Skeletal muscle tissue (tissue), 3 donors: ENCODE measurements at regions not wholly inside any gene's neighbourhood (a gene's known extent, or its start where the extent isn't known, plus 50 kb on each side); places are given as distances from the start of the nearest gene placed in this dataset.

Source experiments
- H3K27ac ChIP-seq: one replicate; pipeline ENCODE4 v1.7.0; 2013; ENCODE audit warnings: mild to moderate bottlenecking, low read depth, low read length, inconsistent platforms
- H3K27me3 ChIP-seq, 3 donors: one replicate each; pipeline ENCODE4 v1.7.0; 2013; ENCODE audit warnings: low read length in 3 of 3; ENCODE audit not compliant: control insufficient read depth in 3 of 3, insufficient read depth in 3 of 3
- H3K36me3 ChIP-seq, 3 donors: one replicate each; pipeline ENCODE4 v1.7.0; 2013; ENCODE audit warnings: low read length in 3 of 3; ENCODE audit not compliant: control insufficient read depth in 3 of 3, insufficient read depth in 3 of 3
- H3K4me1 ChIP-seq, 3 donors: one replicate each; pipeline ENCODE4 v1.7.0; 2013; ENCODE audit warnings: low read length in 3 of 3, mild to moderate bottlenecking in 3 of 3; ENCODE audit not compliant: control insufficient read depth in 3 of 3, insufficient read depth in 3 of 3
- H3K4me3 ChIP-seq, 3 donors: one replicate each; pipeline ENCODE4 v1.7.0; 2013; ENCODE audit warnings: low read length in 3 of 3
- H3K9ac ChIP-seq, 3 donors: one replicate each; pipeline ENCODE4 v1.7.0; 2013; ENCODE audit warnings: low read length in 3 of 3, mild to moderate bottlenecking in 3 of 3, moderate library complexity in 2 of 3, low read depth in 1 of 3
- H3K9me3 ChIP-seq, 3 donors: one replicate each; pipeline ENCODE4 v1.7.0; 2013; ENCODE audit warnings: low read length in 3 of 3; ENCODE audit not compliant: control insufficient read depth in 3 of 3
- donor health status: Osteomylitis.

DNA sequence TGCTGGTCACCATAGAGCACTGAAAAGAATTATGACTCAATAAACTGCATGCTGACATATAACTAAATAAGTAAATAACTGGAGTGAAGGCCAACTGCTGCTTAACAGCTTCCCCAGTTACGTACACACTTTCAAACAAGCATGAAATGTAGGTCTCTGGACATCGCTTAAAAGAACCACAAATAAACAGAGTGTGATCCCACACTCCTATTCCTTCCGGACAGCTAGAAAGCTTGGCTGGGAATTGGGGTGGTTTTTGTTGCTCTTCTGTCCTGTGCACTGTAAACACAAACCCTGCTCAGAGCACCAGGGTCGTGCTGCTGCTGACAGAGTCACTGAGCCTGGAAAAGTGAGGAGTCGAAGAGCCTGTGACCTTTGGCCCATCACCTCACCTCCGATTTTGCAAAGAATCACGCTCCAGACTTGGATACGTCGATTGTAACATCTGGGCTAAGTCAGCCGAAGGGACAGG lies 162.7 kb upstream of the NT5C1B start:
- Histone ChIP-seq H3K9ac (peak overlapping the region in 1 of 3 donors; percentile 25), H3K9me3 (no peaks in the 10 kb centered on the region), H3K4me3 (peak overlapping the region in 1 of 3 donors; percentile 4), H3K4me1 (peaks cover 11 to 18% (median 17%) of the 10 kb centered on the region in 3 donors), H3K27ac (no peak overlapping the region), H3K27me3 (no peaks in the 10 kb centered on the region), H3K36me3 (no peaks in the 10 kb centered on the region)

DNA sequence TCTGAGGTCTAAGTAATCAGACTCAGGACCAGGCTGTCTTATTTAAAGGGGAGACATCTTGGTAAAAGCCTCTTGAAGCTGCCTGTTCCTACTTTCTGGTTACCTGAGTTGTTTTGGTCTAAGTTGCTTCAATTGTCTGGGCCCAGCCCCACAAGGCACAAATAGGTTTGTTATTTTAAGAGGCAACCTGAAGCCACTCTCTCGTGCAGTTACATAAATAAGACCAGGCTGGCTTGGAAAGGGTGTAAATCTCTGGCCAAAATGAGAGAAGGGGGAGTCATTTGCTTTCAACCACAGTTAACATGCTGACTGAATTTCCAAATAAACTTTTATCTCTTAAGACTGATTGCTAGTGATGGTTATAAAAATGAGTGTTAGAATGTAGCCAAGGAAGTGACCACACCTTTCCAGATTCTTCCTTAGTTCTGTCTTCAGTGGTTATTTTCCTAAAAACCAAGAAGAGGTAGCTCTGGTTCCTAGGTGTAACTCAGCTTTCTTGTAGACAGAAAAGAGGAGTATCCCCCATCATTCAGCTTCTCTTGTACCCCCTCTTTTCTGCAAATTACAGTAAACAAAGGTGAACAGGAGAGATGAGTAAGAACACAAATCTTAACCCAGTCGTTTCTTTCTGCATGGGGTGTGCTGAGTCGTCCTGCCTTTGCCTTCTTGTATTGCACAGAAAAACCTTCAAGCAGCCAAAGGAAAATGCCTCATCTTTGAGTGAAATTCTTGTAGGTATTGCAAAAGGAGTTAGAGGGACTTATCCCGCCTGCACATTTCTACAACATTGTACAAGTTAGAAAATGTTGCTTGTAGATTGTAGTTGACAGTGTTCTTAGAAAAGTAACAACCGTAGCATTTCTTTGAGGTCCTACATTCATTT lies 161.5 kb upstream of the NT5C1B start:
- Histone ChIP-seq H3K9me3 (no peaks in the 10 kb centered on the region), H3K9ac (peak overlapping the region in 1 of 3 donors; percentile 8), H3K27me3 (no peaks in the 10 kb centered on the region), H3K27ac (no peak overlapping the region), H3K36me3 (no peaks in the 10 kb centered on the region), H3K4me1 (peaks cover 11 to 18% (median 17%) of the 10 kb centered on the region in 3 donors), H3K4me3 (no peak overlapping the region)

DNA sequence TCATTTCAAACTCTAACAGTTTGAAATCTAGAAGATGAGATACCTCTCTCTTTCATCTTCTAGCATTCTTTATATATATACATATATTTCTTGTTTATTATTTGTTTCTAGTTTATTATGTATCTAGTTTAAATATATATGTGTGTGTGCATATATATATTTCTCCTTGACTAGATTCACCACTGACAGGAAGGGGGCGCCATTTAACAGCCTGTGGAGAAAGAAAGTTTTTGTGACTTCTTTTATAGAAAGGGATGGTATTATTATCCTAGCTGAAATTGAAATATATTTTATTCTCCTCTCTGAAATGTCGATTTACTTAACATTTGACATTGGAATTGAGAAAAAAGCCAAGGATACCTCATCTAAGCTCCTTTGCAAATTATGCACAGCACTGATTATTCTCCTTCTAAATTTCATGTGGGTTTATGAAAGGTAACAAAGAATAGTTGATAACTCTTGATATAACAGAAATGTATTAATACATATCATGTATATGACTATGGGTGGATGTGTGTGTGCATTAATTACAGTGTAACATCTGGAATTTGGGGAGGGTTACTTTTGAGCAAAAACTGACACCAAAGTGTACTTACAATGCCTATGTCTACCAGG lies 160.7 kb upstream of the NT5C1B start:
- Histone ChIP-seq H3K9ac (no peak overlapping the region), H3K4me3 (no peak overlapping the region), H3K9me3 (no peaks in the 10 kb centered on the region), H3K27me3 (no peaks in the 10 kb centered on the region), H3K27ac (no peak overlapping the region), H3K36me3 (no peaks in the 10 kb centered on the region), H3K4me1 (peaks cover 11 to 18% (median 17%) of the 10 kb centered on the region in 3 donors)

DNA sequence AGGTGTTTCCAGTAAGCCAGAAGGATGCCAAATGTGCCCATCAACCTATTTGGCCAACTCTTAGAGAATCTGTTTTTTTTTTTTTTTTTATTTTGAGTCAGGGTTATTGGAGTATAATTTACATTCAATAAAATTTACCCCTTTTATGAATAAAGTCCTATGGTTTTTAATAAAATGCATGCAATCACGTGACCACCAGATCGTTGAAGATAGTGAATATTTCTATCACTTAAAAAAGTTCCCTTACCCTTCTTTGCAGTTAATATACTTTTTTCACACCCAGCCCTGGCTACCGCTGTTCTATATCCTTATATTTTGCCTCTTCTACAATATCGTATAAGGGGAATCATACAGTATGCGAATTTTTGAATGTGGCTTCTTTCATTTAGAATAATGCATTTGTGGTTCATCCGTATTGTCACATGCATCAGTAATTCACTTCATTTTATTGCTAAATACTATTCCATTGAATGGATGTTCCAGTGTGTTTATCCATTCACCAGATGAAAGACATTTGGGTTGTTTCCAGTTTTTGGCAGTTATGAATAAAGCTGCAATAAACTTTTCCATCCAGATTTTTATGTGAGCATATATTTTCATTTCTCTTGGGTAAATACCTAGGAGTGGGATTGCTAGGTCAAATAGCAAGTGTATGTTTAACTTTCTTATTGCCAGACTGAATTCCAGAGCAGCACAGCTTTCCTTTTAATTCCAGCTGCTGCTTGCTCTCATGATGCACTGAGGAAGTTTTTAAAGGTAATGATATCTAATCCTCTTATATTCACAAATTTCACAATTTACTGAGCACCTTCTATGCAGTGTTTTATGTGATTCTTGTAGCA lies 156.3 kb upstream of the NT5C1B start:
- H3K27me3 ChIP-seq = no peaks in the 10 kb centered on the region
- H3K4me1 ChIP-seq = peaks cover 4 to 5% (median 4%) of the 10 kb centered on the region in 3 donors
- no peak overlapping the region for H3K9ac ChIP-seq
- H3K4me3 ChIP-seq = no peak overlapping the region
- no peak overlapping the region for H3K27ac ChIP-seq
- H3K9me3 ChIP-seq = no peaks in the 10 kb centered on the region
- H3K36me3 ChIP-seq = no peaks in the 10 kb centered on the region

DNA sequence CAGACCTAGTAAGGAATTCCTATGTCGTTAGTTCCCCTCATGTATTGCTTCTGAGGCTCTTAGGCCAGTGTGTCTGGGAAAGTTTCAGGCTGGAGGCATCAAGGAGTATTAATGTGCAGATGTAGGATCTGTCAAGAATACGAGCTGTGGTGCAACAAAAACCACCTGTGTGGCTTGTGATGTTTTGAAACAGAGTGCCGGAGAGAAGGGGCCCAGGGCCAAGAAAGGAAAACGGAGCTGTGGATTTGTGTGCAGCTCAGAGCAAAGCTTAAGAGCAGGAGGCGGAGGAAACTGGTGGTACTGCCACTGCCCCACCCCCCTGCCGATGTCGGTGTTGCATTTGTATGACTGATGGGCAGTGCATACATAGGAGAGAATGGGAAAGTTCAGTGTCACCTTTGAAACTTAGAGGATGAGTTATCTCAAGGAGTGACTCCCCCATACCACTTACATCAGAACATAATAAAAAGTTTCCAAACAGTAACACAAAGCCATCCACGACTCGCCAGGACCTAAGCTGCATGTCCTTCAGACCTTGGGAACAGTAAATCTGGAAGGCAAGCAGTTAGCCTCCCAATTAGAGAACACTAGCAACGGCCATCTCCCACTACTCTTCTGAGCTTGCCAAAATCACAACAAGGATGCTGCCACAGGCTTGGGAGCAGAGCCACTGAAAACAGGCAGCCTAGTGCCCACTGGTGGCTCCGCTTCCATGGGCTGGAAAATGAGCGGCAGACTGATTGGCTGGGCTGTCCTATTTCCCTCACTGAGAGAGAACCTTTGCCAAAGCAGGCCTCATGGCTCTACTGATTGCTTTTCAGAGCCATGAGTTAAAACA lies 152.7 kb upstream of the NT5C1B start:
- Histone ChIP-seq H3K9me3 (no peaks in the 10 kb centered on the region), H3K4me1 (no peaks in the 10 kb centered on the region), H3K9ac (no peak overlapping the region), H3K27ac (no peak overlapping the region), H3K27me3 (no peaks in the 10 kb centered on the region), H3K36me3 (no peaks in the 10 kb centered on the region), H3K4me3 (no peak overlapping the region)

DNA sequence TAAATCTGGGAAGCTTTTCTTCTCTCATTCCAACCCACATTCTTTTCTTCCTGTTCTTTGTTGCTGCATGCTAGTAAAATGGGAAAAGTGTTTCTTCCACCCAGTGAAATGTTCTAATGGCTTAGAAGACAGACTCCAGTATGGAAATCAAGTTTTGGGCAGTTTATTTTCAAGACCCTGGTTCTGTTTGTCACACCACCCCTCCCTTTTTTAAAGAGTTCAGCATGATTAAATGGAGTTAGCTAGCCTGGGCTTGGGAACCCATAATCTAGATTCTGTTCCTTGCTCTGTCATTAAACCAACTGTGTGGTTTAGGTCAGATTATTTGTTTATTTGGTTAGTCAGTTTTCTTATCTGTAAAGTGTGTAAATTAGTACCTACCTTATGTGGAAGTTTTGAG lies 151.8 kb upstream of the NT5C1B start:
- Histone ChIP-seq H3K4me3 (no peak overlapping the region), H3K36me3 (no peaks in the 10 kb centered on the region), H3K27me3 (no peaks in the 10 kb centered on the region), H3K4me1 (no peaks in the 10 kb centered on the region), H3K27ac (no peak overlapping the region), H3K9me3 (no peaks in the 10 kb centered on the region), H3K9ac (no peak overlapping the region)

DNA sequence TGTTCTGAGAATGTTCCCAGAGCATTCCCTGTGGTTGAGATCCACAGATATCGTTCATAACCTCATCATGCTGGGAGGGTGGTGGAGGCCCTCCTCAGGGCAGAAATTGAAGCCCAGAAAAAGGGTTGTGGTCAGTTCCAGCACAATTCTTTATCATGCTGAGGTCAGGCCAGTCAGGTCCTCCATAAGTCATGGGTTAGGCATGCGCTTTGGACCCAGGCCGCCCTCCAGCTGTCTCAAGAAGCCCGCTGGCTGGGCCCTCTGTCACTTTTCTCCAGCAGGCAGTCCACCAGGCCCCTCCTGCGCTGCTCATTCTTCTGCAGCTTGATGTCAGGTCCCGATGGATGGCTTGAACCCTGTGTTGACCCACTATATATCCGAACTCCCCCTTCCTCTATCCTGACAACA lies 151.1 kb upstream of the NT5C1B start:
- Histone ChIP-seq H3K9ac (no peak overlapping the region), H3K4me1 (no peaks in the 10 kb centered on the region), H3K27ac (no peak overlapping the region), H3K27me3 (no peaks in the 10 kb centered on the region), H3K36me3 (no peaks in the 10 kb centered on the region), H3K4me3 (no peak overlapping the region), H3K9me3 (no peaks in the 10 kb centered on the region)

DNA sequence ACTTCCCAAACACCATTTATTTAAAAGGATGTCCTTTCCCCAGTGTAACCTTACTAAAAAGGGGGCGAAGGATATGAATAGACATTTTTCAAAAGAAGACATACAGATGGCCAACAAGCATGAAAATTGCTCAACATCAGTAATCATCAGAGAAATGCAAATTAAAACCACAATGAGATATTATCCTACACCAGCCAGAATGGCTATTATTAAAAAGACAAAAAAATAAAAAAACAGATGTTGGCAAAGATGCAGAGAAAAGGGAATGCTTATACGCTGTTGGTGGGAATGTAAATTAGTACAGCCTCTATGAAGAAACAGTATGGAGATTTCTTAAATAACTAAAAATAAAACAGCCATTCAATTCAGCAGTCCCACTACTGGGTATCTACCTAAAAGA lies 142.3 kb upstream of the NT5C1B start:
- H3K27ac ChIP-seq = no peak overlapping the region
- H3K36me3 ChIP-seq = no peaks in the 10 kb centered on the region
- H3K4me1 ChIP-seq = no peaks in the 10 kb centered on the region
- no peaks in the 10 kb centered on the region for H3K27me3 ChIP-seq
- no peaks in the 10 kb centered on the region for H3K9me3 ChIP-seq
- no peak overlapping the region for H3K4me3 ChIP-seq
- no peak overlapping the region for H3K9ac ChIP-seq

DNA sequence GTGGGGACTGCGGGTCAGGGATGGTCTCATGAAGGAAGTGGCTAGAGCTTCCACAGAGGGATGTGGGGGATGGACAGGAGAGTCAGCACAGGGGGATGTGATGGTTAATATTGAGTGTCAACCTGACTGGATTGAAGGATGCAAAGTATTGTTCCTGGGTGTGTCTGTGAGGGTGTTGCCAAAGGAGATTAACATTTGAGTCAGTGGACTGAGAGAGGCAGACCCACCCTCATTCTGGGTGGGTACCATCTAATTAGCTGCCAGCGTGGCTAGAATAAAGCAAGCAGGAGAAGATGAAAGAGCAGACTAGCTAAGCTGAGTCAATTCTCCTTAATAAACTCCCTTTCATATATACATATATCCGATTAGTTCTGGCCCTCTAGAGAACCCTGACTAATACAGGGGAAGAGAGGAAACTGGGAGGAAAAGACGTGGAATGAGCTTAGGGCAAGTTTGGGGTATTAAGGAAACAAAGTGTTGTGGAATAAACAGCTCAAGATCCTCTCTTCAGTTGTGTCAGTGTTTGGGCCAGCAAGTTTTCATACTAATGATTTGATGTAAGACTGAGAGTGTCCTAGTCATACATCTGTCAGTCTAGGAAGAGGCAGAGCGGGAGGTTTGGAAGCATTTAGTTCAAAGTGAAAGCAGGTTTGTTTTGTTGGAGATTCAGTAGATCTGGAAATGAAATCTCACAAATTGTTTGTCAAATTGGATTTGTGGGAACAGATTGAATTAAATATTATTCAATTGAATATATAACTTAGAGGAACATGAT lies 135.2 kb upstream of the NT5C1B start:
- Histone ChIP-seq H3K9ac (no peak overlapping the region), H3K4me1 (no peaks in the 10 kb centered on the region), H3K4me3 (no peak overlapping the region), H3K36me3 (no peaks in the 10 kb centered on the region), H3K27ac (no peak overlapping the region), H3K9me3 (no peaks in the 10 kb centered on the region), H3K27me3 (no peaks in the 10 kb centered on the region)
